ENCODE measurements at regions not wholly inside any gene's neighbourhood (a gene's known extent, or its start where the extent isn't known, plus 50 kb on each side); places are given as distances from the start of the nearest gene placed in this dataset.
A peak's percentile ranks its signal among the peaks of the same experiment; 100 is the strongest.

GRCh38 chr2:239743206-239743605, 281.9 kb downstream of the NDUFA10 start:
- peaks cover 0 to 39% (median 4%) of the 10 kb centered on the region in 9 donors for H3K27me3 ChIP-seq
- 86 to 89% (median 88%) methylated on average over 6 of the region's 6 CpGs for WGBS, 4 donors

GRCh38 chr2:239742377-239742776, 282.8 kb downstream of the NDUFA10 start:
- Histone ChIP-seq H3K9me3 (no peaks in the 10 kb centered on the region), H3K27ac (no peak overlapping the region), H3K36me3 (no peaks in the 10 kb centered on the region), H3K27me3 (peaks cover 0 to 30% (median 4%) of the 10 kb centered on the region in 9 donors), H3K4me3 (no peak overlapping the region), H3K4me1 (no peaks in the 10 kb centered on the region)
- peak in 1 of 5 donors; percentile 44 for DNase-seq
- WGBS, 4 donors: 69 to 75% (median 71%) methylated on average over 15 of the region's 15 CpGs
- intact Hi-C loops (cut with DNase I): no loop called here
- TF ChIP-seq CTCF (IDR thresholded peaks at IDR 0.05) (no peak), POLR2A (IDR thresholded peaks at IDR 0.05) (no peak)
- ATAC-seq: no peak

More at GRCh38 chr2:239743206-239743605, 281.9 kb downstream of the NDUFA10 start:
- TF ChIP-seq CTCF (IDR thresholded peaks at IDR 0.05): no peak
- TF ChIP-seq POLR2A (IDR thresholded peaks at IDR 0.05): no peak
- Histone ChIP-seq H3K4me1 (no peaks in the 10 kb centered on the region), H3K4me3 (no peak overlapping the region), H3K27ac (no peak overlapping the region), H3K36me3 (no peaks in the 10 kb centered on the region), H3K9me3 (no peaks in the 10 kb centered on the region)
- DNase-seq: peak in 1 of 5 donors; percentile 22
- ATAC-seq: no peak
- intact Hi-C loops (cut with DNase I): no loop called here

- WGBS, 4 donors: 63 to 66% (median 64%) methylated on average over 8 of the region's 8 CpGs
- TF ChIP-seq POLR2A (IDR thresholded peaks at IDR 0.05) (no peak), CTCF (IDR thresholded peaks at IDR 0.05) (no peak)
- Histone ChIP-seq H3K27me3 (peaks cover 0 to 14% (median 0%) of the 10 kb centered on the region in 9 donors), H3K4me1 (no peaks in the 10 kb centered on the region), H3K9me3 (peaks cover 0 to 3% (median 0%) of the 10 kb centered on the region in 12 donors), H3K4me3 (no peak overlapping the region), H3K27ac (no peak overlapping the region), H3K36me3 (no peaks in the 10 kb centered on the region)
- ATAC-seq (no peak), DNase-seq (peak in 1 of 5 donors; percentile 48)
- intact Hi-C loops (cut with DNase I): no loop called here
Observed at GRCh38 chr2:239739206-239739605, 285.9 kb downstream of the NDUFA10 start.

- 74 to 91% (median 82%) methylated on average over 6 to 19 of the region's 19 CpGs for WGBS, 4 donors
- intact Hi-C loops (cut with DNase I): no loop called here
- Histone ChIP-seq H3K27me3 (peaks cover 0 to 11% (median 0%) of the 10 kb centered on the region in 9 donors), H3K9me3 (peaks cover 0 to 7% (median 0%) of the 10 kb centered on the region in 12 donors), H3K27ac (no peak overlapping the region), H3K4me3 (no peak overlapping the region), H3K36me3 (no peaks in the 10 kb centered on the region), H3K4me1 (no peaks in the 10 kb centered on the region)
- DNase-seq (peak in 1 of 5 donors; percentile 14), ATAC-seq (no peak)
- TF ChIP-seq CTCF (IDR thresholded peaks at IDR 0.05) (no peak), POLR2A (IDR thresholded peaks at IDR 0.05) (no peak)
Observed at GRCh38 chr2:239738159-239738558, 287.0 kb downstream of the NDUFA10 start.
